Left renal pelvis (tissue), 4 donors: ENCODE measurements at regions not wholly inside any gene's neighbourhood (a gene's known extent, or its start where the extent isn't known, plus 50 kb on each side); places are given as distances from the start of the nearest gene placed in this dataset.

ENCODE experiments used
- DNase-seq, 4 donors: peaks; one replicate each; pipeline ENCODE4 v3.0.0-alpha.2; 2013; ENCODE audit warnings: low read depth in 4 of 4, low spot score in 3 of 4

- no peak for DNase-seq
These were observed 98.0 kb downstream of the MACIR start for GRCh38 chr5:103356350-103357091.

- no peak for DNase-seq
These were observed 97.0 kb downstream of the MACIR start for GRCh38 chr5:103355579-103355978.

GRCh38 chr5:103354446-103354845 is 95.9 kb downstream of the MACIR start:
- DNase-seq: no peak

DNA sequence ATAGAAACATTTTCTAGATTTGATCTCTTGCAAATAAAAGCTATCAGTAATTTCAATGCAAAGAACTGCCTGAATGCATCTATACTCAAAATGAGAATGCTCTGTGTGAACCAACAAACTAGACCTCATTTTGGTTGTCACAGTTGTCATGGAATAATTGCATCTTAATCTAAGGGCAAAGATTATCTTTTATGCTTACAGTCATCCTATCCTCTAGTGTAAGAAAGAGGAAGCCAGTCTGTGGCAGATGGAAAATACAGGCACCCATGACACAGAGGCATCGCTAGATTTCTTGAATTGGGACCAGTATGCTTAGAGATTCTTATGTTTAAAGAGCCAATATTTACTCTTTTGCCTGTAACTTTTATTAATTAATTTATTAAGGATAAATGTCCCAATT is 95.0 kb downstream of the MACIR start:
- no peak for DNase-seq

GRCh38 chr5:103347716-103348423 is 89.3 kb downstream of the MACIR start:
- no peak for DNase-seq

DNA sequence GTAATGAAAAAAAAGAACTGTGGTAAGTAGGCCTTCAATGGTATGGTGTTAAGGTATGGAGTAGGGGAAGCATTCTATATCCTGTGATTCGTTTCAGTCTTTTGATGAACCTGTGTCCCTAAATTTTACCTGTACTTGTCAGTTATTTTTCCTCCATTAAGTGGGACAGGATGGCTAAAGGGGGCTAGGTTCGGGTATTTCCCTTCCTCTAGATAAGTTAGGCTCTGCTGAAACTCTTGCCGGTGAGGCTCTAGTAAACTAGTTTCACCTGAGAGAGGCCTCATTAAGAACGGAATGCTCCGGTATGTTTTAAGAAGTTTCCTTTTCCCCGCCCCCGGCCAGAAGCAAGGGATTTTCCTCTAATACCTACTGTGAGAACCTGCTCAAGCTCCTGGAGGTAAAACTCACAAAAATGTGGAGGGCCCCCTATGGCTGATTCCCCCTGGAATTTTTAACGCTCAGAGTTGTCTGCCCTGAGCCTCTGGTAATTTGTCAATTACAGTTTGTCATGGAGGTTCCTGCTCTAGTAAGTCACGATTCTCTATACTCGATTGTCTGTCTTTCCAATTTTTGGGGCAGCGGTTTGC is 87.7 kb downstream of the MACIR start:
- DNase-seq: no peak

DNA sequence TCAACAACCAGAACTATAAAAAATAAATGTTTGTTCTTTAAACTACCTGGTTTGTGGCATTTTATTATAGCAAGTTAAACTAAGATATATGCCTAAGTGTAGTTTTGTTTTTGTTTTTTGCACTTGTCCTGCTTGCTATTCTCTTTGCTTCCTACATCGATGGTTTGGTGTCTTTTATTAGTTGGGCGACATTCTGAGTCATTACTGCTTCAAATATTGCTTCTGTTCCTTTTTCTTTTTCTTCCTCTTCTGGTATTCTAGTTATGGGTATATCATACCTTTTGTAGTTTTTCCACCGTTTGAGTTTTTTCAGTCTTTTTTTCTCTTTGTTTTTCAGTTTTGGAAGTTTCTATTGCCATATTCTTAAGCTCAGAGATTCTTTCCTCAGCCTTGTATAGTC is 86.9 kb downstream of the MACIR start:
- DNase-seq: no peak

- no peak for DNase-seq
These were observed 82.3 kb downstream of the MACIR start for GRCh38 chr5:103340717-103341388.

DNA sequence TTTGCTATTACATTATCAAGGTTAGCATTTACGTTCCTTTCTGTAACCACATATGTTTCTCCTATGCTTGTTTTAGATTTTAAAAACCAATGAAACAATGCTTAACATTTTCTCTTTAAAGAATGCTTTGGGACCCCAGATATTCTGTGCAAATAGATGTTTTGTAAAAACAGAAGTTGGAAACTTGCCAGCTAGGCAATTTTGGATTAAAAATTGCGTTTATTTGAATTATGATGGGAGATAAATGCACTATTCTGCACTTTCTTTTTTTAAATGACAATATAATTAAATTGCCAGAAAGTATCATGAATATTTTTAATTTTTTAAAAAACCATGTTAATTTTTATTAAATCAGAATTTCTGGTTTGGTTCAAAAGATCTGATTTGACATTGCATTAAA is 81.6 kb downstream of the MACIR start:
- DNase-seq: no peak

GRCh38 chr5:103336941-103337340 is 78.4 kb downstream of the MACIR start:
- DNase-seq: no peak

DNA sequence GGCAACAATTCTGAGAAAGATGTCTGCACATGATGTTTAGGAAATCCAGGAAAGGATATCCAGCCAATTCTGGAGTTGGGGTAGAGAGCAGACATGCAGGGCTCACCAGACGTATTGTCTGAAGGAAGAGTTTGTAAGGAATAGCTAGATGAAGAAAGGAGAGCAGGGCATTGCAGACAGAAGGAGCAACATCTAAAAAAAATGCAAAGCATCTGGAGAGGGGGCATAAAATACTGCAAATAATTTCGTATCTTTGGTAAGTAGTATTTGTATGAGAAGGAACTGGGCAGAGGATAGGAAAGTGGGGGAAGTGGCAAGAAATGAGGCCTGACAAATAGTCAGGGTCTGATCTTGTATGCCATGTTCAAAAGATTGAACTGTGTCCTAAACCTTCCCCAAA is 74.8 kb downstream of the MACIR start:
- DNase-seq: no peak

DNA sequence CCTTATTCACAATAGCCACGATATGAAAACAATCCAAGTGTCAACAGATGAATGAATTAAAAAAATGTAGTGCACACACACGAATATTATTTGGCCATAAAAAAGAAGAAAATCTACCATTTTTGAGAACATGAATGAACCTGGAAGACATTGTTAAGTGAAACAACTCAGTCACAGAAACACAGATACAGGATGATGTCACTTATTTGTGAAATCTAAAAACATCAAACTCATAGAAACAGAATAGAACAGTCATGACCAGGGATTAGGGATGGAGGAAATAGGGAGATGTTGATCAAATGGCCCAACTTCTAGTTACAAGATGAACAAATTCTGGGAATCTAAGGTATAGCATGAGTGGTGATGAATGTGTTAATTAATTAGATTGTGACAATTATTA is 72.3 kb downstream of the MACIR start:
- DNase-seq: no peak
